ENCODE measurements at regions not wholly inside any gene's neighbourhood (a gene's known extent, or its start where the extent isn't known, plus 50 kb on each side); places are given as distances from the start of the nearest gene placed in this dataset.

DNA sequence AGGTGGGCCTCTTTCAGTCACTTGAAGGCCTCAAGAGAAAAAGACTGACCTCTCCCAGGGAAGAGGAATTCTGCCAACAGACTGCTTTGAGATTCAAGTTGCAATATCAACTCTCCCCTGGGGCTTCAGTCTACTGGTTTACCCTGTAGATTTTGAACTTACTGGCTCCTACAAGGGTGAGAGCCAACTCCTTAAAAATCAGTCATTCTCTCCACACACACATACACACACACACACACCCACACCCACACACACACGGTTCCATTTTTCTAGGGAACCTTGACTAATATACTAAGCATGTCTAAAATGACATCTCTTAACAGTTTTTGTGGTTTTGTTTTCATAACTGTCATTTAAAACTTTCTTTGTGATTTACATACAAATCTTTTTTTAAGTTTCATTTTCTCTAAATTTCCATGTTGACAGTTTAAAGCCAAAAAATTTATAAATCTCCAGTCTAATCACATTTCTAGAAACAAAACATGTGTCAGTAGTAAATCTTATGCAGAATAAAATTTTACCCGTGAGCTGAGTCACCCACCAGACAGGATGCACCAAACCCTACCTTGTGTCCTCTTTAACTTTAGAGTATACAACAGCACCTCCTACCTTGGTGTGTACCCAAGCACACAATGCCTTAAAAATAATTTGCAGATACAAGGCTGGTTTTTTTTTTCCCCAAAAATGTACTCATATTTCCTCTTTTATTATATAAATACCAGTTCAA, 394.6 kb downstream of the AEBP2 start:
- TF ChIP-seq, protein P1, sequence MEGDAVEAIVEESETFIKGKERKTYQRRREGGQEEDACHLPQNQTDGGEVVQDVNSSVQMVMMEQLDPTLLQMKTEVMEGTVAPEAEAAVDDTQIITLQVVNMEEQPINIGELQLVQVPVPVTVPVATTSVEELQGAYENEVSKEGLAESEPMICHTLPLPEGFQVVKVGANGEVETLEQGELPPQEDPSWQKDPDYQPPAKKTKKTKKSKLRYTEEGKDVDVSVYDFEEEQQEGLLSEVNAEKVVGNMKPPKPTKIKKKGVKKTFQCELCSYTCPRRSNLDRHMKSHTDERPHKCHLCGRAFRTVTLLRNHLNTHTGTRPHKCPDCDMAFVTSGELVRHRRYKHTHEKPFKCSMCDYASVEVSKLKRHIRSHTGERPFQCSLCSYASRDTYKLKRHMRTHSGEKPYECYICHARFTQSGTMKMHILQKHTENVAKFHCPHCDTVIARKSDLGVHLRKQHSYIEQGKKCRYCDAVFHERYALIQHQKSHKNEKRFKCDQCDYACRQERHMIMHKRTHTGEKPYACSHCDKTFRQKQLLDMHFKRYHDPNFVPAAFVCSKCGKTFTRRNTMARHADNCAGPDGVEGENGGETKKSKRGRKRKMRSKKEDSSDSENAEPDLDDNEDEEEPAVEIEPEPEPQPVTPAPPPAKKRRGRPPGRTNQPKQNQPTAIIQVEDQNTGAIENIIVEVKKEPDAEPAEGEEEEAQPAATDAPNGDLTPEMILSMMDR (conservative IDR thresholded peaks at IDR 0.05 in 1 of 2, IDR thresholded peaks at IDR 0.05 in 1 of 2; ENCODE audit: extremely low read depth in 1 of 2, insufficient read depth in 1 of 2, low read depth in 1 of 2, low read length in 2 of 2): peak in 1 of 2 donors; percentile 6
- TF ChIP-seq EZH2 (IDR thresholded peaks at IDR 0.05; ENCODE audit: borderline replicate concordance, low read length): no peak

Measured in mammary epithelial cell (primary cell).